AG20443 (cell line): ENCODE measurements at regions not wholly inside any gene's neighbourhood (a gene's known extent, or its start where the extent isn't known, plus 50 kb on each side); places are given as distances from the start of the nearest gene placed in this dataset.
"Not testable (repeated sequence)": the region's sequence is repeated elsewhere in the genome, so short reads cannot be mapped to it uniquely, and the experiment has no call there.

ENCODE experiments used
- DNase-seq: peaks from one replicate; pipeline ENCODE4 v3.0.0; 2012; ENCODE audit warnings: low spot score, mixed read lengths

- DNase-seq: not testable (repeated sequence)
These were observed 60.7 kb upstream of the P2RY1 start for GRCh38 chr3:152774230-152774629.

DNA sequence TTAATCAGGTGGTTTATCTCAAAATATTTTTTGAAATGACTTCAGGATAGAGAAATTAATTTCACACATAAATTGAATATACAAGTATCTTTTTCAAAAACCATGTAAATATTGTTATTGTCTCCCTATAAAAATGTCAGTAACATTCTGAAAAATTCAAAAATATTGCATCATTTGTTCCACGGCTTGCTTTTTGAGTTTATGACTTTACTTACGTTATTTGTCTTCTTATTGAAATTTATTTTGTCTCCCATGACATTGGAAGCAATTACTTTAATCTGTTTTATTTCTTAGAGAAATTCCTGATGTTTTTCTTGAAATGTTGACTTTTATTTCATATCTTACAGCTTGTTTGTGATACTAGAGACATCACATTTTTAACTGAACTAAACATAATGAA is 56.9 kb upstream of the P2RY1 start:
- DNase-seq: no peak

DNA sequence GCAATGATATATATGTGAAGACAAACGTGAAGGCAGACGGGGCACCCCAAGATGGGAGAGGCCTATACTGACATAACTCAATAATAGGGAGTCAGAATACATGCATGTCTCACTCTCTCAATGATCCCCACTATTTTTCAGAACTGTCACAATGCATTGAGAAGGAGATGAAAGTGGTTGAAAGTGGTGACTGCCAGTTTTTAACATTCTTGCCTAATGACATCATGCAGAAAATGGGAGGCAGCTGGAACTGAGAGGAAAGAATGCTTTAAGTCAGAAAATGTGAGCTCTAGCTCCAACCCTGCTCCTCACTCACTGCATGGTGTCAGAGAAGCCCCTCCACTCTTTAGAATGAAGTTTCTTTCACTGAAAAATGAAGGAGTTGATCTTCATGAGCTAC is 55.3 kb upstream of the P2RY1 start:
- peak; percentile 57 for DNase-seq

DNA sequence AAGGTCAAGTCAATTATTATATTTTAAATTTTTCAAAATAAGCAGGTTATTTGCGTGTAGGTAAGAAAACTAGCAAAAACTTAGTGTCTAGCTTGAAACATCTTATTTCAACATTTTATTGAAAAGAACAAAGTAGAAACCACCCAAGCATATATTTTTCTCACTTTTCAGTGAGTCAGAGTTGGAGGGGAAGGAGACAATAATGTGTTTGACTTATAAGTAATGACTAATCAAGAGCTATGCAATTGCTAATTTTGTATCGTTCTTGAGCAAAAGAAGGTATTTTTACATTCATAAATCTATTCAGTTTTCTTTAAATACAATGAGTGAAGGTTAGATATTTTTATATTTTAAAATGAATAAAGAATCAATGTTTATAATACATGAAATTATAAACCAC is 54.4 kb upstream of the P2RY1 start:
- DNase-seq: no peak

DNA sequence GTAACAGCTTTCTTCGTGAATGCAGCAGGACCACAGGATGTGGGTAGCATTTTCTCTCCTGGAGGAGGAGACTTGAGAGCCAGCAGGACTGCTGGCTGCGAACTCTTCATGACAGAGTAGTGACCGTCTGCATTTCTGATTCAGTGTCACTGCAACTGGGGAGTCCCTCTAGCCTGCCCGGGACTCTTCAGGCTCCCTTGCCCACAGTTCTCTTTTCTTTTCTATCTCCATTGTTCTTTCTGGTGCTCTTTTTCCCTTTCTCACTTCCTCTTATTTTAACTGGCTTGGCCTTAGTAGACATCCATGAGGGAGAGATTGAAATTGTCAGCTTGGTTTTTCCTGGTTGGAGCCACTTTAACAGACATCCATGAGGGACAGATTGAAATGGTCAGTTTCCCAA is 49.9 kb upstream of the P2RY1 start:
- DNase-seq: no peak
